ENCODE measurements at regions not wholly inside any gene's neighbourhood (a gene's known extent, or its start where the extent isn't known, plus 50 kb on each side); places are given as distances from the start of the nearest gene placed in this dataset.

GRCh38 chr2:240226672-240227537 lies 86.4 kb upstream of the OTOS start:
- no peak for DNase-seq (ENCODE audit: low read depth in 2 of 2)

- no peak for DNase-seq (ENCODE audit: low read depth in 2 of 2)
Observed at GRCh38 chr2:240227538-240228428, 87.3 kb upstream of the OTOS start.

GRCh38 chr2:240229005-240229404 lies 88.5 kb upstream of the OTOS start:
- no peak for DNase-seq (ENCODE audit: low read depth in 2 of 2)

- no peak for DNase-seq (ENCODE audit: low read depth in 2 of 2)
Observed at GRCh38 chr2:240229603-240230235, 89.3 kb upstream of the OTOS start.

GRCh38 chr2:240230291-240230931 lies 90.0 kb upstream of the OTOS start:
- DNase-seq (ENCODE audit: low read depth in 2 of 2) = no peak

- no peak for DNase-seq (ENCODE audit: low read depth in 2 of 2)
Observed at GRCh38 chr2:240231838-240232244, 91.4 kb upstream of the OTOS start.

- DNase-seq (ENCODE audit: low read depth in 2 of 2) = no peak
Observed at GRCh38 chr2:240232264-240232915, 91.9 kb upstream of the OTOS start.

GRCh38 chr2:240232961-240233884 lies 92.8 kb upstream of the OTOS start:
- DNase-seq (ENCODE audit: low read depth in 2 of 2) = peak; percentile 52 to 56

- no peak for DNase-seq (ENCODE audit: low read depth in 2 of 2)
Observed at GRCh38 chr2:240233885-240234502, 93.5 kb upstream of the OTOS start.

- no peak for DNase-seq (ENCODE audit: low read depth in 2 of 2)
Observed at GRCh38 chr2:240234503-240234951, 94.1 kb upstream of the OTOS start.

- no peak for DNase-seq (ENCODE audit: low read depth in 2 of 2)
Observed at GRCh38 chr2:240235149-240235803, 94.8 kb upstream of the OTOS start.

- no peak for DNase-seq (ENCODE audit: low read depth in 2 of 2)
Observed at GRCh38 chr2:240235811-240236210, 95.4 kb upstream of the OTOS start.

GRCh38 chr2:240236217-240237111 lies 96.0 kb upstream of the OTOS start:
- DNase-seq (ENCODE audit: low read depth in 2 of 2) = no peak

- no peak for DNase-seq (ENCODE audit: low read depth in 2 of 2)
Observed at GRCh38 chr2:240237609-240238174, 97.2 kb upstream of the OTOS start.

- DNase-seq (ENCODE audit: low read depth in 2 of 2) = no peak
Observed at GRCh38 chr2:240238201-240238600, 97.7 kb upstream of the OTOS start.

- DNase-seq (ENCODE audit: low read depth in 2 of 2) = no peak
Observed at GRCh38 chr2:240238786-240239185, 98.3 kb upstream of the OTOS start.

- no peak for DNase-seq (ENCODE audit: low read depth in 2 of 2)
Observed at GRCh38 chr2:240239325-240239724, 98.9 kb upstream of the OTOS start.
